ENCODE measurements at regions not wholly inside any gene's neighbourhood (a gene's known extent, or its start where the extent isn't known, plus 50 kb on each side); places are given as distances from the start of the nearest gene placed in this dataset.

DNA sequence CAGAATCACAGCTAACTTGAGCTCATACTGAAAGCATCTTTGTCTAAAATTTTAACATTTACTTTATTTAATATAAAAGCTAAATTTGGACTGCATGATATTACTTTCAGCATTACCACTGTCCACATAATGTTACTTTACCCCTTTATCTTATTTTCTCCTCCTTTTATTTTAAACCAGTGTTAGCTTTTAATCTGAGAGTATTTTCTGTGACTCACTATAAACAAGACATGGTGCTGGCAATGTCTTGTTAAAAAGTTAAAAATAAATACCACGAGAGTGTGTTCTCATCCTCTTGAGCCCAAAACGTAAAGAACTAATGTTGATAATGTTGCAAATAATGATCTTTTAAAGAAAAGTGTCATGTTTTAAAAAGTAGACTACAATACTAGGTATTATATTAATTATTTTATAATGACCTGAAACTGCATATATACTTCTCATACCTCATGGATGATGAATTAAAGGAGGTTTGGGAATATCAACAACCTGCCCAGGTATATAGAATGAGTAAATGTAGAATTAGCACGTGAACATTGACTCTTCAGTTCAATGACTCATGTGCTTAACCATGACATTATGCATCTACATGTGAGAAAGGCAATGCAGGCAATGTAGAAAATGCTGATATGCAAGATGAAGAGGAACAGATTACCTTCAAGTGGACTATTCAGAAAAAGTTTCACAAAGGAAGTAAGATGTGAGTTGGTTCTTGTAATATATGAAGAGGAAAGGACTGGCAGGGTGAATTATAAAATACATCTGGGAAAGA is 454.1 kb upstream of the ADGRL3 start:
- TF ChIP-seq HDAC2 (CRISPR knock-in tag; IDR thresholded peaks at IDR 0.05) (no peak), ZNF224 (CRISPR knock-in tag; IDR thresholded peaks at IDR 0.05) (no peak), MTF1 (CRISPR knock-in tag; IDR thresholded peaks at IDR 0.05) (no peak), NBN (conservative IDR thresholded peaks at IDR 0.05) (no peak), SP1 (IDR thresholded peaks at IDR 0.05) (no peak), SP1 (CRISPR knock-in tag; IDR thresholded peaks at IDR 0.05) (no peak), U2AF1 (optimal IDR thresholded peaks at IDR 0.05; ENCODE audit: low read depth, low read length) (no peak)
- TF ChIP-seq, protein P1, sequence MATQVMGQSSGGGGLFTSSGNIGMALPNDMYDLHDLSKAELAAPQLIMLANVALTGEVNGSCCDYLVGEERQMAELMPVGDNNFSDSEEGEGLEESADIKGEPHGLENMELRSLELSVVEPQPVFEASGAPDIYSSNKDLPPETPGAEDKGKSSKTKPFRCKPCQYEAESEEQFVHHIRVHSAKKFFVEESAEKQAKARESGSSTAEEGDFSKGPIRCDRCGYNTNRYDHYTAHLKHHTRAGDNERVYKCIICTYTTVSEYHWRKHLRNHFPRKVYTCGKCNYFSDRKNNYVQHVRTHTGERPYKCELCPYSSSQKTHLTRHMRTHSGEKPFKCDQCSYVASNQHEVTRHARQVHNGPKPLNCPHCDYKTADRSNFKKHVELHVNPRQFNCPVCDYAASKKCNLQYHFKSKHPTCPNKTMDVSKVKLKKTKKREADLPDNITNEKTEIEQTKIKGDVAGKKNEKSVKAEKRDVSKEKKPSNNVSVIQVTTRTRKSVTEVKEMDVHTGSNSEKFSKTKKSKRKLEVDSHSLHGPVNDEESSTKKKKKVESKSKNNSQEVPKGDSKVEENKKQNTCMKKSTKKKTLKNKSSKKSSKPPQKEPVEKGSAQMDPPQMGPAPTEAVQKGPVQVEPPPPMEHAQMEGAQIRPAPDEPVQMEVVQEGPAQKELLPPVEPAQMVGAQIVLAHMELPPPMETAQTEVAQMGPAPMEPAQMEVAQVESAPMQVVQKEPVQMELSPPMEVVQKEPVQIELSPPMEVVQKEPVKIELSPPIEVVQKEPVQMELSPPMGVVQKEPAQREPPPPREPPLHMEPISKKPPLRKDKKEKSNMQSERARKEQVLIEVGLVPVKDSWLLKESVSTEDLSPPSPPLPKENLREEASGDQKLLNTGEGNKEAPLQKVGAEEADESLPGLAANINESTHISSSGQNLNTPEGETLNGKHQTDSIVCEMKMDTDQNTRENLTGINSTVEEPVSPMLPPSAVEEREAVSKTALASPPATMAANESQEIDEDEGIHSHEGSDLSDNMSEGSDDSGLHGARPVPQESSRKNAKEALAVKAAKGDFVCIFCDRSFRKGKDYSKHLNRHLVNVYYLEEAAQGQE (IDR thresholded peaks at IDR 0.05; ENCODE audit: borderline replicate concordance in 1 of 2, low read depth in 1 of 2, low read length in 2 of 2) = no peak
- TF ChIP-seq, protein P2, sequence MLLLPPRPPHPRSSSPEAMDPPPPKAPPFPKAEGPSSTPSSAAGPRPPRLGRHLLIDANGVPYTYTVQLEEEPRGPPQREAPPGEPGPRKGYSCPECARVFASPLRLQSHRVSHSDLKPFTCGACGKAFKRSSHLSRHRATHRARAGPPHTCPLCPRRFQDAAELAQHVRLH (CRISPR knock-in tag; IDR thresholded peaks at IDR 0.05; ENCODE audit: borderline replicate concordance, low read depth) = no peak
